Activated T-helper 17 cell treated with anti-CD3 and anti-CD28 coated beads, Interleukin-2, amount 50 U/mL, for 72 hours (primary cell): ENCODE measurements at regions not wholly inside any gene's neighbourhood (a gene's known extent, or its start where the extent isn't known, plus 50 kb on each side); places are given as distances from the start of the nearest gene placed in this dataset.

Experiments
- ATAC-seq: fragments of 150-1000 bp; cut with Tn5 transposase; replicated peaks from 2 replicates; pipeline ENCODE4 v1.10.0; 2021; ENCODE audit warnings: mild to moderate bottlenecking, moderate library complexity
- H3K27ac Mint-ChIP-seq: one replicate; pipeline ENCODE4 v1.8.0; 2022; ENCODE audit warnings: mixed read lengths
- H3K27me3 Mint-ChIP-seq: one replicate; pipeline ENCODE4 v1.8.0; 2022; ENCODE audit warnings: mixed read lengths
- H3K36me3 Mint-ChIP-seq: one replicate; pipeline ENCODE4 v1.8.0; 2022; ENCODE audit warnings: low read depth, mild to moderate bottlenecking, mixed read lengths
- H3K4me1 Mint-ChIP-seq: one replicate; pipeline ENCODE4 v1.8.0; 2022; ENCODE audit warnings: mixed read lengths
- H3K4me3 Mint-ChIP-seq: one replicate; pipeline ENCODE4 v1.8.0; 2022; ENCODE audit warnings: mild to moderate bottlenecking, mixed read lengths
- H3K9me3 Mint-ChIP-seq: one replicate; pipeline ENCODE4 v1.8.0; 2022; ENCODE audit warnings: mixed read lengths

DNA sequence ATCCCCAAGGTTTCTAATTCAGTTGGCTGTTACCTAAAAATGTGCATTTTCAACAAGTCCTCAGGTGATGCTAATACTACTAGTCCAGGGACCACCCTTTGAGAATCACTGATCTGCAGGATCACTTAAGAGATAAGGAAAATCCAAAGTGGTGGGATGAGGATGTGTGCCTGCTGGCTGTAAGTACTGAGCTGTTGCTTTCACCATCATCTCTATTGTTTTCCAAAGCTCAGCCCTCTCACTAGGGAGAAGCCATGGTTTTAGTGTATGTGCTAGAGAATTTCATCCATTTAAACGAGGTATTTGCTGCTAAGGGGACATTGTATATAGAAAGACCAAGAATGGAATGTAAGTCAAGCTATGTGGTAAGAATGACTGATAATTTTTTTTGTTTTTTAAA lies 202.3 kb downstream of the KIF21A start:
- Mint-ChIP-seq H3K4me1 (no peaks in the 10 kb centered on the region), H3K4me3 (no peak overlapping the region), H3K9me3 (no peaks in the 10 kb centered on the region), H3K27ac (no peak overlapping the region), H3K27me3 (no peaks in the 10 kb centered on the region), H3K36me3 (no peaks in the 10 kb centered on the region)
- no peak for ATAC-seq

DNA sequence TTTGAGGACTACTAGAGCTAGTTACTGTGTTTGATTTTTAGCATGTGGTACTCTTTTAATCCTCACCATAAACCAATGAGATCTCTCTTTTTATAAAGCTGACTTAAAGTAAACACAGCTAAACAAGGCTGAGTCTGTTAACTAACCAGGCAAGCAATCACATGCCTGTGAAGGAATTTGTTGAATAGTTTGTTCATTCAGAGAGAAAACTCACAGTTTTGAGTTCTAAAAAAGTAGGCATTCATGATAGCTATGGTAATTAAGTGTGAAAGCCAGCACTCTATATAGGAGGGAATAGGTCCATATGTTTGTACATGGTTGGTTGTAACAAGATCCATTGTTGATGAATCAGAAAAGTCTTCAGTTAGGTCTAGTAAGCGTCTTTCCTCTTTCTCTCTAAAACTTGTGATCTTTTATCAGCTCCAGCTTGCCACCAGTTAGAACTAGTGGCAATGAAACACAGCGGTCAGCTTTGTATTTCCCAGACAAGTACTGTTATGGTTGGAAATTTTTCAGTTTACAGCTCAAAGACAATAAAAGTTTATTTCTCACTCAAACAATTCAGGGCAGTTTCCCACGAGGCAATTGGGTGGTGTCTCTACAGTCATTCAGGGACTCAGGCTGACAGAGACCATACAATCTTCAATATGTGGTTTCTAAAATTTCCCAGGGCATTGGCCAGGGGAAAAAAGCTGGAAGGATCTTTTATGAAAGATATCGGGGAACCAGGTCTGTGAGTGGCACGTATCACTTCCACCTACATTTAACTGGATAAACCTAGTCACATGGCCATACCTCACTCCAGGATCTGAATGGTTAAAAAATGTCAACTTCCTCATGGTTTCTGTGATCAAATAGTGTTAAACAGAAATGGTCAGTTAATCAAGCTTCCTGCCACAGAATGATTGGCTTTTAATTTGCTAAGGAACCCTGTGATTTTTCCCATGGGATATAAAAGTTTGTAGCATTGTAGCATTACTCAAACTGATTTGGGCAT lies 203.1 kb downstream of the KIF21A start:
- no peak for ATAC-seq
- Mint-ChIP-seq H3K9me3 (no peaks in the 10 kb centered on the region), H3K4me1 (no peaks in the 10 kb centered on the region)

GRCh38 chr12:39237004-39237403 lies 205.9 kb downstream of the KIF21A start:
- Mint-ChIP-seq H3K4me1 (no peaks in the 10 kb centered on the region), H3K27ac (no peak overlapping the region), H3K36me3 (no peaks in the 10 kb centered on the region), H3K4me3 (no peak overlapping the region), H3K27me3 (no peaks in the 10 kb centered on the region), H3K9me3 (no peaks in the 10 kb centered on the region)
- no peak for ATAC-seq

More for the DNA sequence above, 203.1 kb downstream of the KIF21A start:
- H3K27ac Mint-ChIP-seq, result no peak overlapping the region
- H3K27me3 Mint-ChIP-seq, result no peaks in the 10 kb centered on the region
- H3K36me3 Mint-ChIP-seq, result no peaks in the 10 kb centered on the region
- no peak overlapping the region for H3K4me3 Mint-ChIP-seq

DNA sequence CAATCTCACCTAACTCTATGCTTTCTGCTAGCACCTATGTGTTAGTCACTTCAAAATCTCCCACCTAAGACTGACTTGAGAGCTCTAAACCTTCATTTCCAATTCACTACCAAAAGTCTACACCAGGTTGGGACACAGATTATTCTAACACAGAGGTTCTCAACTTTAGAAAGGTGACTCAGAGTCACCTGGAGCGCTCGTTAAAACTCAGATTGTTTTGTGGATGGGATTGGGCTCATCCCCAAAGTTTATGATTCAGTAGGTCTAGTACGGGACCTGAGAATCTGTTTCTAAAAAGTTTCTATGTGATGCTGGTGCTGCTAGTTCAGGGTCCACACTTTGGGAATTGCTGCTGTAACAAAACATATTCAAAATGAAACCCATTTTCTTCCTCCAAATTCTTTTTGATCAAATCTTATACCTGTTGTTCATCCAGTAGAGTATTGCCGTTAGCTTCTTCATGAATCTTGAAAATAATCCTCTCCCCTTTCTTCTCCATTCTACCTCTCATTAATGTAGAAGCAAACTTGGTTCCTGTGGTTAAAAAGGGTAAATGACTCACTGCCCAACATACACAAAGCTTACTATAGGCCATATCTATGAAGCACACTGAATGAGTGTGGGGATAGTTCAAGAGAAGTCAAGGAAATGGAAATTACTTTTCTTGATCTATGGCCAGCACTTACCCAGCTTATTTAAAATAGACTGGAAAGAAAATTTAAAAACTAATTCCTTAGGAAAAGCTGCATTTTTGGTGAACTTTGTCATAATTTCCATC lies 206.7 kb downstream of the KIF21A start:
- H3K9me3 Mint-ChIP-seq, result no peaks in the 10 kb centered on the region
- no peaks in the 10 kb centered on the region for H3K27me3 Mint-ChIP-seq
- no peaks in the 10 kb centered on the region for H3K4me1 Mint-ChIP-seq
- no peaks in the 10 kb centered on the region for H3K36me3 Mint-ChIP-seq
- no peak overlapping the region for H3K4me3 Mint-ChIP-seq
- ATAC-seq, result peak; percentile 59
- H3K27ac Mint-ChIP-seq, result no peak overlapping the region

- Mint-ChIP-seq H3K4me3 (no peak overlapping the region), H3K27ac (no peak overlapping the region)
- peak; percentile 29 for ATAC-seq
These were observed 212.8 kb downstream of the KIF21A start for GRCh38 chr12:39230086-39230485.

DNA sequence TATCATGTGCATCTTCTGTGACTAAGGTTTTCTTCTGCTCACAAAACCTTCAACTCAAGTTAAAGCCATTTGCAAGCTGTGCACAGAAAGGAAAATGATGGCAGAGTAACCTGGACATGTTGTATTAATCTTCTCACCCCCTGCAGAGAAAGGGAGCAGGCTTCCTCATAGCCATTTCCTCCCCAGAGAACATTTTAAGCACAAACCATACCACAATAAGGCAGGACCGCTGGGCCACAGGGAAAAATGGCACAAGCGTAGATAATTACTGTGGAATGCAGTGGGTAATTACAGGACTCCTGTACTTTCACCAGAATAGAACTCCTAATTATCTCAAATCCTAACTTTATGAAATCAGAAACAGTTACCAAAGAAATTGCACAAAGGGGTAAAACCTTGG lies 215.7 kb downstream of the KIF21A start:
- ATAC-seq, result no peak
- H3K9me3 Mint-ChIP-seq, result peaks cover 3% of the 10 kb centered on the region

More at GRCh38 chr12:39230086-39230485, 212.8 kb downstream of the KIF21A start:
- no peaks in the 10 kb centered on the region for H3K4me1 Mint-ChIP-seq
- peaks cover 8% of the 10 kb centered on the region for H3K27me3 Mint-ChIP-seq
- H3K36me3 Mint-ChIP-seq, result no peaks in the 10 kb centered on the region
- no peaks in the 10 kb centered on the region for H3K9me3 Mint-ChIP-seq

GRCh38 chr12:39224971-39225370 lies 217.9 kb downstream of the KIF21A start:
- H3K4me1 Mint-ChIP-seq, result no peaks in the 10 kb centered on the region
- H3K27ac Mint-ChIP-seq, result no peak overlapping the region
- H3K4me3 Mint-ChIP-seq, result no peak overlapping the region
- H3K36me3 Mint-ChIP-seq, result no peaks in the 10 kb centered on the region
- H3K9me3 Mint-ChIP-seq, result peaks cover 3% of the 10 kb centered on the region
- ATAC-seq, result no peak
- peaks cover 8% of the 10 kb centered on the region for H3K27me3 Mint-ChIP-seq

More for the DNA sequence above, 215.7 kb downstream of the KIF21A start:
- H3K4me1 Mint-ChIP-seq, result no peaks in the 10 kb centered on the region
- peaks cover 8% of the 10 kb centered on the region for H3K27me3 Mint-ChIP-seq
- H3K36me3 Mint-ChIP-seq, result no peaks in the 10 kb centered on the region
- H3K4me3 Mint-ChIP-seq, result no peak overlapping the region
- H3K27ac Mint-ChIP-seq, result no peak overlapping the region

GRCh38 chr12:39205969-39206368 lies 237.0 kb downstream of the KIF21A start:
- peaks cover 16% of the 10 kb centered on the region for H3K9me3 Mint-ChIP-seq

DNA sequence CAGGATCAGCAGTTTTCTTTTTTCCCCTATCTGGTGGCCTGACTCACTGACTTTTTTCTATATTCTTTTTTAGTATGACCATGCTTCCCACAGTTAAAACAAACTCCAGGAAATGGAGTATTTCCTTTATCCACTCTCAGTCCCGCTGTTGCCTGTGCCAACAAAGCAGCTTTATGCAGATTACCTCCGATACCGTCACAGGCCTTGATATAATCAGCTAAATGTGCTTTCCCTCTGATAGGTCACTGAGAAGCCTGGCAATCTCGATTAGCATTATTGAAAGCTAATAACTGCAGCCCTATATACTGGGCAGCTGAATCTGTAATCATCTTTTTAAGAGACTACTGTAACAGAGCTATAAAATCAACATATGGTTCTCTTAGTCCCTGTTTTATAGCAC lies 243.6 kb downstream of the KIF21A start:
- no peak overlapping the region for H3K4me3 Mint-ChIP-seq
- H3K36me3 Mint-ChIP-seq, result no peaks in the 10 kb centered on the region
- no peak for ATAC-seq
- no peaks in the 10 kb centered on the region for H3K4me1 Mint-ChIP-seq
- peaks cover 4% of the 10 kb centered on the region for H3K9me3 Mint-ChIP-seq
- no peak overlapping the region for H3K27ac Mint-ChIP-seq
- peaks cover 4% of the 10 kb centered on the region for H3K27me3 Mint-ChIP-seq

More at GRCh38 chr12:39205969-39206368, 237.0 kb downstream of the KIF21A start:
- no peak overlapping the region for H3K4me3 Mint-ChIP-seq
- no peak overlapping the region for H3K27ac Mint-ChIP-seq
- no peaks in the 10 kb centered on the region for H3K36me3 Mint-ChIP-seq
- no peaks in the 10 kb centered on the region for H3K27me3 Mint-ChIP-seq
- no peaks in the 10 kb centered on the region for H3K4me1 Mint-ChIP-seq
- no peak for ATAC-seq

- no peaks in the 10 kb centered on the region for H3K4me1 Mint-ChIP-seq
These were observed 254.2 kb downstream of the KIF21A start for GRCh38 chr12:39188689-39189088.

DNA sequence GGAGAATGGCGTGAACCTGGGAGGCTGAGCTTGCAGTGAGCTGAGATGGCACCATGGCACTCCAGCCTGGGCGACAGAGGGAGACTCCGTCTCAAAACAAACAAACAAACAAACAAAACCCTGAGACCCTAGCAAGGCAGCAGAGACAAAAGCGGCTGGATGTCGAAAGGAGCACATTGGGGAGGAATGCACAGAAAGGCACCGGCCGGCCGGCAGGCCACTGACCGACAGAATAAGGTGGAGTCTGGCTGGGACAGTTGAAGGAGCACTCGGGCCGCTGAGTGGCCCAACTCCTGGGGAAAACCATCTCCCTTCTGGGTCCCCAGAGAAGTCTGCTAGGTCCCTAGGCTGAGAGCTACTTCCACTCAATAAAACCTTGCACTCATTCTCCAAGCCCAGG lies 256.2 kb downstream of the KIF21A start:
- Mint-ChIP-seq H3K4me1 (no peaks in the 10 kb centered on the region), H3K36me3 (no peaks in the 10 kb centered on the region), H3K27ac (no peak overlapping the region), H3K4me3 (no peak overlapping the region), H3K27me3 (no peaks in the 10 kb centered on the region), H3K9me3 (peaks cover 10% of the 10 kb centered on the region)
- ATAC-seq, result no peak

More at GRCh38 chr12:39188689-39189088, 254.2 kb downstream of the KIF21A start:
- H3K9me3 Mint-ChIP-seq, result peaks cover 10% of the 10 kb centered on the region
- ATAC-seq, result no peak
- no peak overlapping the region for H3K4me3 Mint-ChIP-seq
- no peak overlapping the region for H3K27ac Mint-ChIP-seq
- H3K36me3 Mint-ChIP-seq, result no peaks in the 10 kb centered on the region
- H3K27me3 Mint-ChIP-seq, result no peaks in the 10 kb centered on the region

GRCh38 chr12:39178837-39179236 lies 264.1 kb downstream of the KIF21A start:
- no peak overlapping the region for H3K4me3 Mint-ChIP-seq
- H3K36me3 Mint-ChIP-seq, result no peaks in the 10 kb centered on the region
- no peaks in the 10 kb centered on the region for H3K9me3 Mint-ChIP-seq
- ATAC-seq, result no peak
- no peaks in the 10 kb centered on the region for H3K4me1 Mint-ChIP-seq
- no peak overlapping the region for H3K27ac Mint-ChIP-seq
- H3K27me3 Mint-ChIP-seq, result peaks cover 3% of the 10 kb centered on the region

- Mint-ChIP-seq H3K36me3 (no peaks in the 10 kb centered on the region), H3K4me1 (no peaks in the 10 kb centered on the region), H3K27me3 (peaks cover 3% of the 10 kb centered on the region), H3K9me3 (peaks cover 3% of the 10 kb centered on the region), H3K27ac (no peak overlapping the region), H3K4me3 (no peak overlapping the region)
- no peak for ATAC-seq
These were observed 266.6 kb downstream of the KIF21A start for GRCh38 chr12:39176356-39176755.

DNA sequence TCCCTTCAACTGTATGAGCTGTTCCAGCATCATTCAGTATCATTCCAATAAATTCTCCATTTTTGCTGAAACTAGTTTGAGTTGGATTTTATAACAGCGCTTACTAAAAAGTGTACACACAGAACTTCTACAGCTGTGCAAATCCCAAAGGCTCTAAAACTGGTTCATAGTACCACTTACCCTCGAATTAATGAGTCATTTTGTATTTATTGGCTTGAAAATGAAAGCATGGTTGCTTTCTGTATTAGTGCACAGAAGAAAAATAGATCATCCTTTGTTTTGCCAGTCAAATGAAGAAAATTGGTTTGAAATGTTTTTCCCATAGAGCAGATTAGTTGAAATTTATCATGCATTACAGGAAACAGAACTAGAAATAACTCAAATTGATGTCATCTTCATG lies 268.3 kb upstream of the CPNE8 start:
- Mint-ChIP-seq H3K27me3 (peaks cover 3% of the 10 kb centered on the region), H3K4me1 (no peaks in the 10 kb centered on the region), H3K9me3 (peaks cover 4% of the 10 kb centered on the region), H3K4me3 (no peak overlapping the region), H3K27ac (no peak overlapping the region), H3K36me3 (no peaks in the 10 kb centered on the region)
- ATAC-seq, result no peak

DNA sequence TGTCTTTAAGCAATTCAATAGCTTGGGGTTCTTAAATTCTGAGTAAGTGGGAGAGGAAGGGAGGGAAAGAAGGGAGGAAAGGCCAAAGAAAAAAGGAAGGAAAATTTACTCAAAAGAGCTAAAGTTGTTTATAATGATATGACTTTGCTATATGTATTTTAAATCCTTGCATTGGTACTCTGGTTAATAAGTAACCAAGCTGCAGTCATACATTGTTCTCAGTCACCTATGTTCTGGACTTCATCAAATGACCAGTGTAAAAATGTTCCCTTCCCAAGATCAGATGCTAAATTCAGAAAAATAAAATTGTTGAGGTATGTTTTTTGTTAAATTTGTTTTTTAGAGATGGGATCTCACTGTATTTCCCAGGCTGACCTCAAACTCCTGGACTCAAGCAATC lies 259.9 kb upstream of the CPNE8 start:
- Mint-ChIP-seq H3K9me3 (no peaks in the 10 kb centered on the region), H3K4me1 (no peaks in the 10 kb centered on the region), H3K36me3 (no peaks in the 10 kb centered on the region), H3K27me3 (no peaks in the 10 kb centered on the region), H3K27ac (no peak overlapping the region), H3K4me3 (no peak overlapping the region)
- no peak for ATAC-seq
